Activated CD4-positive, alpha-beta T cell treated with anti-CD3 and anti-CD28 coated beads for 48 hours (primary cell): ENCODE measurements at regions not wholly inside any gene's neighbourhood (a gene's known extent, or its start where the extent isn't known, plus 50 kb on each side); places are given as distances from the start of the nearest gene placed in this dataset.

Experiments
- DNase-seq: peaks from one replicate; pipeline ENCODE4 v3.0.0-alpha.2; 2020

GRCh38 chr2:60292242-60292641, 261.2 kb downstream of the BCL11A start:
- no peak for DNase-seq

- no peak for DNase-seq
Measured at GRCh38 chr2:60290509-60290908, 262.9 kb downstream of the BCL11A start.

- no peak for DNase-seq
Measured at GRCh38 chr2:60285626-60286316, 267.7 kb downstream of the BCL11A start.

DNA sequence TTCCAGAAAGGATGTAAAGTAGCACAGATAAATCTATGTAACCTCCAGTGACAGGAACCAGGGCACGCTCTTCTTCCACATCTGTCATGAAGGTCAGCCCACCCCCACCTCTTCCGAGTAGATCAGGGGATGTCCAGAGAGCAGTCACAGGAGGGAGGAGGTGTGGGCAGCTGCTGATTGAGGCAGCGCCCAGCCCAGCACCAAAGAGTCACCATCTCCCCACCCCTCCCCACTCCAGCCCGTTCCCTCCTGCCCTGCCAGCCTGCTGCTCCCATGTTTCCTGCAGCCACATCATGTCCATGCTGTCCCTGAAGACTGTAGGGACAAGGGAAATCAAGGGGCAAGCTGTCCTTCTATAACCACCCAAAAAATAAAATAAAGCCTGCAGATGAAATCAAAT, 269.8 kb downstream of the BCL11A start:
- DNase-seq = no peak

- no peak for DNase-seq
Measured at GRCh38 chr2:60282886-60283285, 270.6 kb downstream of the BCL11A start.

- no peak for DNase-seq
Measured at GRCh38 chr2:60281730-60282129, 271.7 kb downstream of the BCL11A start.

- no peak for DNase-seq
Measured at GRCh38 chr2:60280238-60280637, 273.2 kb downstream of the BCL11A start.

GRCh38 chr2:60278906-60279305, 274.5 kb downstream of the BCL11A start:
- no peak for DNase-seq

- no peak for DNase-seq
Measured at GRCh38 chr2:60275958-60276357, 277.5 kb downstream of the BCL11A start.

DNA sequence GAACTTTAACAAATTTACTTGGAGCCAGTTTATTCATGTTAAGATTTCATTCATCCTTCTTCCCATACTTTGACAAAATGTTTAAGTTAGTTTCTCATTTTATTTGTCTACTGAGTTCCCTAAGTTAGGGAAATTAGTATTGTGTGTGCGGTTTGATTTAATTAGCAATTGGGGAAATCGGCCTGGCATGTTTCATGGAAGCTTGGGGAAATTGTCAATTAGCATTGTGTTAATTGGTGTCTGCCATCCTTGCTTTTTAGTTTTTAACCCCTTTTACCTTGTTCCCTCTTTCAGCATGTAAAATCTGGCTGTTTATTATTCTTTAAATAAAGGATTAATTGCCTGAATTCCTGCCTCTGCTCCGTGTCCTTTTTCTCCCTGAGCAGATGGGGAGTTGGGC, 279.6 kb downstream of the BCL11A start:
- DNase-seq = no peak

DNA sequence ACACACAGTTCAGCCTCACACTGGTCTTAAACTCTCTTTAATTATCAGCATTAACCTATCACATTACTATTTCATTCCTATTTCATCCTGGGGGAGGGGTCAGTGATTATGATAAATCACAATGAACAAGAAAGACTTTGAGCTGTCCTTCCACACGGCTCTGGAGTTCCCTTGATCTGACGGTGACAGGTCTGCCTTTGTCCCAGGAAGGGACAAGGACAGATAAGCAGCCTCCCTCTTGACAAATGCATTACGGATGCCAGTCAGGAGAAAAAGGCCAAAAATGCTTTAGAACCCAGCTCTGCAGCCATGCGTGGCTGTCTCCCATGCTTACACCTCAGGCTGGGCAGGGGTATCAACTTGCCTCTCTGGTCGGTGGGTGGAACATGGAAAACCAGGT, 281.7 kb downstream of the BCL11A start:
- no peak for DNase-seq

DNA sequence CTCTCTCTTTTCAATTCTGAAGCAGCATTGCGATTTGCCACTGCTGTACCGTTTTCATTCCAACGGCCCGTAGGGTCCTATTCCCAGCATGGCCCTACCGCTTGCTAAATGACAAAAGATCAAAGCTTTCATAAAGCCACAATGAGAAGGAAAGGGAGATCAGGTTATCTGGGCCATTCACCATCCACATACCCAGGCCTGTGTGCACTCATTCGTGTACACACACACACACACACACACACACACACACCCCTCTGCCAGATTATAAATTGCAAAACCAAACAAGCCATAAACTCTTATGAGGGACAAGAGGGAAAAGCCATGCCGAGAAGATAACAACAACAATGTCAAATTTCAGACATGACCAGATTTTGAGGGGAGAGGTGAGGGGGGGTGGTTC, 282.3 kb downstream of the BCL11A start:
- no peak for DNase-seq

GRCh38 chr2:60268661-60269060, 284.8 kb downstream of the BCL11A start:
- no peak for DNase-seq

GRCh38 chr2:60268032-60268431, 285.4 kb downstream of the BCL11A start:
- no peak for DNase-seq

DNA sequence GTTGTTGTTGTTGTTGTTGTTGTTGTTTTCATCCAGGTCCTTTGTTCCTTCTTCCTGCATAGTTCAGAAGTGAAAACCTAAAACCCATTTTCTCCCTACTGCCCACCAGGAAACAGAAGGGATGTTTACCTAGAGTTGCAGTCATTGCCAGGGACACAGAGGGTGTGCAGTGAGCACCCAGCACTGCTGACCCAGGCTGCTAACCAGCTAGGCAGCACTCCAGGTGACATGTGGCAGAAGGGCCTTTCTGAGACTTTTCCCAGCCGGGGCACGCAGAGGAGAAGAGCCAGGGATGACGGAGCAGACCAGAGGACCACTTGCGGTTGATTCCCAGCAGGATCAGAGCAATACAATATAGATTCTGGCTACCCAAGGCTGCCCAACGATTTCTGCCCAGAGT, 286.3 kb downstream of the BCL11A start:
- no peak for DNase-seq

- DNase-seq = no peak
Measured at GRCh38 chr2:60262178-60262577, 291.3 kb downstream of the BCL11A start.

DNA sequence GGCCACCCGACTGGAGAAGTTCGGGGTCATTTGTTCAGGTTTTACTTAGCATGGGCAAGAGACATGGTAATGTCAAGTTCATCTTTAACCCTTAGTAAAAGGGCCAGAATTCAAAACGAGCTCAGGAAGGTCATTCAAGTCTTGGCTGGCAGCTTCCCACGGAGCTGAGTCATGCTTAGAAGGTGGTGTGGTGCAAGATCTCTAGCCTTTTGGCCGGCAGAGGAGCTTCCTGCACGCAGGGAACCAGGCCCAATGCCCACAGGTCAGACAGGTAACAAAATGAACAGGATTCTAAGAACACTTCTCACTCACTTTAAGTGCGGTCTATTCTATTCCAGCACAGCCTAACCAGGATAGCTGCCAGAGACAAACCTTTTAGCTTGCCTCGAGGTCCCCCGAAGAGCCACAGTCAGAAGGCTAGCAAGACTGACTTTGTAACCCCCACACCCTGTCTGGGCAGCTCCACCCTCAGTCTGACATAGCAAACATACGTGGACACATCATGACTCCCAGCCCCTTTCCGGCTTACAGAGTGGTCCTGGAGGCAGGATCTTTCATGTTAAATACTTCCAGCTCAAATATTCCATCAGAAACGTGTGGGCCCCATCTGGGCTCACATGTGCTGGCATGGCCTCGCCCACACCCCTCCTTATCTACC, 292.7 kb downstream of the BCL11A start:
- DNase-seq = no peak

DNA sequence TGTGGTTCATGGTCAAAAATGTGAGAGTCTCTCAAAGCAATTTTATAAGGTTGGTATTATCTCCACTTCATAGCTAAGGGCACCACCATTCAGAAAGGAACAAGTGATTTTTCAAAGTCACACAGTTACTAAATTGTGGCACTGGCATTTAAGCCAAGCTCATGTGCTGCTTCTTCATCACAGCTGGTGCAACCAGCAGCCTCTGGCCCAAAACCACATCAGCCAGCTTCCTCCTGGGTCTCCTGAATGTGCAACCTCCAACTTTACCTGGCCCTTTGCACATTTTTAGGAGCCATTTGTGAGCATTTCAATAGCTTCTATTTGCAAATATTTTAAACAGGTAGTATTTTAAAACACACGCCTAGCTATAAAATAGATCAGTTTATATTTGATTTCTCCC, 293.7 kb downstream of the BCL11A start:
- no peak for DNase-seq

DNA sequence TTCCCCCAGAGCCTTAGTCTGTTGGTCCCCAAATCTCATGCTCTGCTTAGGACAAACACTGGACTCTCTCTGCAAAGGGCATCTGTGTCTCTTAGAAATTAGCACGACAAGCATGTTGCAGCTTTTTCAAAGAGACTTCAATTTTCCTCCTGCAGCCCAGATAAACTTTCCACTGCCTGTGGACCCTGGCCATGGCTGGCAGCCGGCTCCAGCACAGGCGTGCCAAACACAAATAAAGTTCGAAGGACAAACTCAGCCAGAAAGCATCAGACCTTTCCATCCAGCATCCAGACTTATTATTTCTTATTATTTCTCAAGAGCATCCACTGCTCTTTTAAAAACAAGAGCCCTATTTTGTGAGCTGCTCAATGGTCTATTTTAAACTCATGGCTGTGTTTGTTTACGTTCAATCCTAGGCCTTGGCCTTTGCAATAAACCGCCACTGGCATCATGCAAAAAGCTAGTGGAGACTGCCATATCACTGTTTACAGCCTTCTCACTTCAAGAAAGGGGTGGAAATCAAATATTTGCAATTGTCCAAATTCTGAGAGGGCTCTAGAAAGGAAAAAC, 300.8 kb downstream of the BCL11A start:
- DNase-seq = no peak

DNA sequence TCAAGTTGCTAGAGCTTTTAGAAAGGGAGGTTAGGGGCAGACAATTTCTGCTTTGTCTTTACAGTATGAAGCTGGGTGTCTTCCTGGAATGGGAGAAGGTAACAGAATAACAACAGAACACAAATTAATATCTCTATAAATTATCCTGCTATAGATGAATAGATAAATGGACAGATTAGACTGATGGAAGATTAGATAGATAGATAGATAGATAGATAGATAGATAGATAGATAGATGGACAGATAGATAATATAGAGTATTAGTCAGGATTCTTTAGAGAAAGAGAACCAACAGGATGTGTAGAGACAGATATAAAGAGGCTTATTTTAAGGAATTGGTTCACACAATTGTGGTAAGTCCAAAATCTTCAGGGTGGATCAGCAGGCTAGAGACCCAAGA, 302.2 kb downstream of the BCL11A start:
- DNase-seq = no peak

DNA sequence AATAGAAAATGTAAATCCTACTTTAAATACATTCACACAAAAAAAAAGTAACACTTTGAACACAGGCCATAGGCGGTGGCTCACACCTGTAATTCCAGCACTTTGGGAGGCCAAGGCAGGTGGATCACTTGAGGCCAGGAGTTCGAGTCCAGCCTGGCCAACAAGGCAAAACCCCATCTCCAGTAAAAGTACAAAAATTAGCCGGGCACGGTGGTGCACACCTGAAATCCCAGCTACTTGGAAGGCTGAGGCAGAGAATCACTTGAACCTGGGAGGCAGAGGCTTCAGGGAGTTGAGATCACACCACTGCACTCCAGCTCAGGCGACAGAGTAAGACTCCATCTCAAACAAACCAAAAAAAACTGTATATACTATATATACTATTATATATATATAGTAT, 303.6 kb downstream of the BCL11A start:
- DNase-seq = no peak

DNA sequence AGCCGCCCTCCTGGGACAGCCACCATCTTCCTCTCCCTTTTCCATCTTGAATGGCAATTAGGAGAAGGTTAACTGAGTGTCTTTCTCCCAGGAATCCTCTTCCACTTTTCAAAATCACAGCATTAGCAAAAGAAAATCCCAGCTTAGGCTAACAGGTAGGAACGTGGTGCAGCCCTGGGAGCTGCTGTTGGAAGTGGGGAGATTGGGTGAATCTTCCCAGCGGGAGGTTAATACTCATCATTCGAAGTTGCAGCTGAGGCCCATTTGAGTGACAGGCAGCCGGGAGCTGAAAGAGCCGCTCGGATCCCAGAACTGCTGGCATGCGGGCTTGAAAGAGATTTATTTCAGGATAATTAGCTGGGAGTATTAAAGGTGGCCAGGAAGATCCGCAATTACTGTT, 306.0 kb downstream of the BCL11A start:
- DNase-seq = no peak

GRCh38 chr2:60246583-60246982, 306.9 kb downstream of the BCL11A start:
- no peak for DNase-seq

- DNase-seq = no peak
Measured at GRCh38 chr2:60234274-60234986, 319.0 kb downstream of the BCL11A start.
